GM03348 (cell line): ENCODE measurements at regions not wholly inside any gene's neighbourhood (a gene's known extent, or its start where the extent isn't known, plus 50 kb on each side); places are given as distances from the start of the nearest gene placed in this dataset.
A peak's percentile ranks its signal among the peaks of the same experiment; 100 is the strongest.

Experiments
- DNase-seq: peaks from one replicate; pipeline ENCODE4 v3.0.0; 2012; ENCODE audit warnings: low spot score

DNA sequence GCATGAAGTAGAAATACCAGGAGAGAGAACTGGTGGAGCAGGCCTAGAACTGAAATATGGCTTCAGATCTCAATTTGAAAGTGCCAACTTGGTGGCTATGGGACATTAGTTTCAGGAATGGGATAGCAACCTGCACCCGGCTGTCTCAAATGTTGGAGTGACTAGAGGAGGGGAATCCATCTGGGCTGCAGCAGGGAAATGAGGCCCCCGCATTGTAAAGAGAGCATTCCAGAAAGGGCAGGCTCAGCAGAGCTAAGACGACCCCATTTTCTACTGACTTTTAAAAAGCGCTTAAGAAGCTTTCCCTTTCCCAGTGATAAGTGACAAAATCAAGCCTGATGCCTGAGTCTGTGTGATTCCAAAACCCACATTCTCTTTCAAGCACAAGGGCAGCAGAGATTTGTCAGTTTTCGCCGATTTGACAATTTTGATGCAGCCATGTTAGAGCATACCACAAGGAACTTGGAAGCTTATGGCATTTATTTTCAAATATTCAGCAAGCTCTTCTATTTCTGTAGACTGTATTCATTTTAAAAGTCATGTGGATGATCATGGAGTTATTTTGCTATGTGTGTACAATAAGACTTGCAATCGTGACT is 119.8 kb upstream of the ARHGAP28 start:
- no peak for DNase-seq

DNA sequence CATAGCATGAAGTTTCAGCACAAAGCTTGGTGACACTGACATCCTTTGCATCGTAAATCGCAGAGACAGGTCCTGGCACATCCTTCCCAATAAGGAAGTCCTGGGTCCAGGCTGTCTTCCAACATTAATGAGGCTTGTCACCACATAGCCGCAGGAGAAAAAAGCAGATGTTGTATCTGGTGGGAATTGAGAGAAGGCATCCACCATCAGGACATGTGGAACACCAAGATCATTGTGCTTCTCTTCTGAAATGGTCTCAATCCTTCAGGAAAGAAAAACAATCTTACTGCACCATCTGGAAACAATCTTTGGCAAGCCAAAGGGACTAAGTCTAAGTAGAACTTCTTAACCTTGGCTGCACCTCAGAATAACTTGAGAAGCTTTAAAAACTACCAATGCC is 119.0 kb upstream of the ARHGAP28 start:
- no peak for DNase-seq

DNA sequence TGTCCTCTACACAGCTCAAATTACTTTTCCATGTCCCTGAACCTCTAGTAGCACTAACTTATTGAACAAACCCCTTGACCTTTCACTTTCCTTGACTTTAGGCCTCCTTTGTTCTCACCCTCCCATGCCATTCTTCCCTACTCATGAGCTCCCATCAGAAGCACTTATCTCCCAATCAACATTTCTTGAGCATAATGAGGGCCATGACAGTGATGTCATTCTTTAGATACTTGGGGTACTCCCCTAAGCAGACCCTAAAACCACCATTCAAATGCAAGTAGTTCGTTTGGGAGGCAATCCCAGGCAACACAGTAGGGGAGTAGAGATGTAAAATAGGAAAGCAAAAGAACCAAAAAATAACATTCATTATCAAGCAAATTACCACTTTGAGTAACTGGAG is 115.9 kb upstream of the ARHGAP28 start:
- DNase-seq = no peak

DNA sequence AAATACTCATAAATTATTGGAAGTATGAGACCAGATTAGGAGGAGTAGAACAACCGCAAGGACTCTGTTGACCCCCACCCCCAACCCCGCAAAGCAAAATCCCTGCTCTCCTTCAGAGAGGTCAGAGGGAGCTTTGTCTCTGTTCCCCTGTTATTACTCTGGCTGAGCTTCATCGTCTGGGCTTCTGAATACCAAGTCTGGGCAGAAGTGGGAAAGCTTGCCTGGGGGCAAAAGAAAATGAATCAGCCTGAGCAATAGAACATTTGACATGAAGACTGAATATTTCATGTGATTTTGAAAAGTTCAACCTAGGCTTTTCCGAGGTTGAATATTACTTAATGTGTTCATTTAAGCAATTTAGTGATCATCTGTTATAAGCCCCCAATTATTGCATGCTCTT is 114.6 kb upstream of the ARHGAP28 start:
- DNase-seq = no peak

DNA sequence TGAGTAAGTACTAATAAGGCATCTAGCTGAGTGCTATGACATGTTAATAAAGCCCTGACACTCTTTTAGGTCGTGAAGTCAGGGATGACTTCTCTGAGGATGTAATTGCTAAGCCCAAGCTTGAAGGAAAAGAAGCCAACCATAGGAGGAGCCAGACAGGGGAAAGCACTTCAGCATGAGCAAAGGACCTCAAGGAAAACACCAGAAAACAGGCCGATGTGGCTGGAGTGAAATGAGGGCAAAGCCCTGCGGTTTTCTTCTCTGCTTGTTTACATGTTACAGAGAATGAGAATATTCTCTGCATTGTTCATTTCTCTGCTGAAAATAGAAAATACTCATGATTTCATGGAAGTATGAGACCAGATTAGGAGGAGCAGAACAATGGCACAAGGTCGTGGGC is 112.5 kb upstream of the ARHGAP28 start:
- no peak for DNase-seq

DNA sequence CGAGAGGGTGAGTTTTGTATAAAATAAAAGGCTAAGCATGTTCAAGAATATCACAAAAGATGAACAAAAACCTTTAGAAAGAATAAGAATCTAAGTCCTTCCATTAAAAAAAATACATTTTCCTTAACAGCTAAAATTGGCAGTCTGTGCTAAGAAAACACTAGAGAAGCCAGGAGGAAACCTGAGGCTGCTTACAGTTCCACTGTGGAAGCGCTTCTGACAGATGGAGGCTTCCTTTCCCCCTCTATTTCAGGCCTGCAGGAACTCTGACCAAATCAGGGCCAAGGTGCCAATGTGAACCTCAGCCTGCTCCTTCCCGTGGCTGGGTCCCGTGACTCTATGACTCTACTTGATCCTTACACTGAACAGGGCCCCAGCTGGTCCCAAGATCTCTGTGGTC is 108.1 kb upstream of the ARHGAP28 start:
- no peak for DNase-seq

DNA sequence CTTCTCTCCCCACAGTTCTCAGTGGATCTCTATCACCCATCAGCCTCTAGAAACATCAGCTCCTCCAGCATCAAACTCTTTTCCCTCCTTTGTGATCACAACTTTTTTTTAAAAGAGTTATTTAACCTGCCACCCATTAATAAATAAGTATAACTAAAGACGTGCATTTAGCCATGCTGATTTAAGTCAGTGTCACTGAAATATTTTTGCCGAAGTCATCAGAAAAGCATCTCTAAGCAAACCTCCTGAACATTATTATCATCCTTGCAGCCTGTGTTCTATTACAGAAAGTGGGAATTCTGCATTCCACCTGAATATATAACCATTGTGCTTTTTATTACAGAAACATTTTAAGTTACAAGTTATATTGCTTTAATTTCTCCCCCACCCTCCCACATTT is 106.2 kb upstream of the ARHGAP28 start:
- DNase-seq = no peak

DNA sequence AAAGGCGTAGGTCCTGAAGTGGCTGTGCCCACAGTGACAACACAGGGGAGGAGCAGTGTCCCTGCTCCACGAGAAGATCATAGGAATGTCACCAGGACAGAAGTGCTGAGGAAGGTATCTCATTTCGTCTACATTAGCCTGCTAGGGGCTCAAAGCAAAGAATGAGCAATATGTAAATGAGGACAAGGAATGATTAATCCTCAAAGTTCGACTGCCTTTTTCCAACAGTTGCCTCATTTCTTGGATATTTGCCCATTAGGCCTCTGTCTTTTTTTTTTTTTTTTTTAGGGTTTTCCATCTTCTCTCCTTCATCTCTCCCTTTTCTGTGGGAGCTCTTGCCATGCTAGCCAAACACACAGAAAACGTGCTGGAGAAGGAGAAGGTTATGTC is 105.2 kb upstream of the ARHGAP28 start:
- DNase-seq = peak; percentile 62

DNA sequence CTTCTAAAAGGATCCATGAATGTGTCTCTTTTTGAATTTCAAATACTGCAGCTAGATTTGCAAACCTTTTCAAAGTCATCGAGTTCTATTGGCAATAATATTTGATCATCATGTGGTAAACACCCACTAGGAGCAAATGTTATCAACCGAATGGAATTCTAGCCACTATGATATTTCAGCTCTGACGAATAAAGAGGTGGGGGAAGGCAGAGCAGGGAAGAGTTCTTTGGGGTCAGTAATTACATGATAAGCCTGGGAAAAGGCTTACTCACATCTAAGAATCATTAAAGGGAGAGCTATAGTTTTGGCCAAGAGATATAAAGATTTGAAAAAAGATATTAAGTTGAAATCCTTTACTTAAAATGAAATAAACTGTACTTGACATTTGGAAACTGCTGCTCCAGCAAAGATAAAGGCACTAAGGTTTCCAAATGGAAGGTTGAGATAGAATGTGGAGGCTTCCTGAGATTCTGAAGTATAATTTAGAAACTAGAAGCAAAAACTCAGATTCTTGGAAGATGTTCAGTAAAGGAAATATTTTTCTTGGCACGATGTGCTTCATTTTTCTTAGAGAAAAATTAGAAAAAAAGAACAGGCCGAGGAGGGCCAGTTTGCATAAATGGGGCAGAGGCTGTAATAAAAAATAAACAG is 104.7 kb upstream of the ARHGAP28 start:
- peak; percentile 15 for DNase-seq

DNA sequence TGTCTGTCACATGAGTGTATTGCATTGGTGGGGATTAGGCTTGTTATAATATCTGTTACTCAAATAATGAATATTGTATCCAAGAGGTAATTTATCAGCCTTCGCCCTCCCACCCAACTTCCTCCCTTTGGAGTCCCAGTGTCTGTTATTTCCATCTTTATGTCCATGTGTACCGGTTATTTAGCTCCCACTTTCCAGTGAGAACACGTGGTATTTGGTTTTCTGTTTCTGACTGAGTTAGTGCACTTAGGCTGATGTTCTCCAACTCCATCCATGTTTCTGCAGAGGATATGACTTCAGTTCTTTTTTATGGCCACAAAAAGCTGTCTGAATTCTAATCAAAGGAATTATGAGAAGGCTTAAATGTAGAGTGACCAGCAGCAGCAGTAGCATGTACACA is 104.0 kb upstream of the ARHGAP28 start:
- DNase-seq = no peak

DNA sequence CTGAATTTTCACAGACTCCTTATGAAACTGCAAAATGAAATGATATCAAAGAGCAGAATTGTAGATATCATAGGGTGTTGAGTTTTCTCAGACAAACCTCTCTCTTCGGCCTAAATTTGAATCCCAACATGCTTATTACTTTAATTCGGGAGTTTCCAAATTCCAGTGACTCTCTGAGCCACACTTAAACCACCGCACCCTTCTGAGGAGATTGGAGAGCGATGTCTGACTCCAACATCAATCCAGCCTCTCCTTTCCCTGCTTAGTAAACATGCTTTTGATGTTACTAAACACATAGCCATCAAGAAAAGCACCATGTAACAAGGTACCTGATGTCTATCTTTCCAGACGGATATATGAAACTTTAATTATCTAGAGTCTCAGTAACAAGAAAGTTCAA is 103.1 kb upstream of the ARHGAP28 start:
- no peak for DNase-seq

DNA sequence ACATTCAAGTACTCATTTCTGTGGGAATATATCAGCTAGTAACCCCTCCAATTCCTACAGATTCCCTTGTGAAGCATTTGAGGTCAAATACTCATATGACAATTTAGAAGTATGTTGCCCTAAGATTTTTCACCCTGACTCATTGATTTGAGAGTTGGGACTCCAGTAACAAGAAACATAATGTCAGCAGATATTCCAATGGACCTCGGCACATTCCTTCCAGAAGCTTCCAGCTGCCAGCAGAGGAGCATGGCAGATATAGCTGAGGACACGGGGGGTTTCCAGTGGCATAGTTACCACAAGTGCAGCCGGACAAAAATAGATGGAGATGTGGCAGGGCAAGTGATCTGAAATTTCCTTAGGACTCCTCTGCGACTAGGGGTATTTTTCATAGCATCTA is 101.9 kb upstream of the ARHGAP28 start:
- DNase-seq = peak; percentile 9

DNA sequence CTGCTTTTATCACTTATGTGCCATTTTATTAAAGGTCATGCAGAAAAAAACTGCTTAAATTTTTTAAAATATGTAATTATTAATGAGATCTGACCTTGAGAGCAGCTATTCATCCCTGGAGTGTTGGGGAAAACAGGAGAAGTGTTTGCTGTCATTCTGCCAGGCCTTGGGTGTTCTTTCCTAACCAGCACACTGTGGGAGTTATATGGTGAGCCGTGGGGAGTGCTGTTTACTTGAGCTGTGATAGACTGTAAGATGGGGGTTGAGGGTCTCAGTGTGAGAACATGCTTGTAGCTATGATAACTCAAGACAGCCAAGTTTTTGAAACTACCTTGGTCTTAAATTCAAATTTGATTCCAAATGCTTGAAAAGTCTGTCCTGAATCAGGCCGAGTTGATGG is 101.3 kb upstream of the ARHGAP28 start:
- DNase-seq = no peak

DNA sequence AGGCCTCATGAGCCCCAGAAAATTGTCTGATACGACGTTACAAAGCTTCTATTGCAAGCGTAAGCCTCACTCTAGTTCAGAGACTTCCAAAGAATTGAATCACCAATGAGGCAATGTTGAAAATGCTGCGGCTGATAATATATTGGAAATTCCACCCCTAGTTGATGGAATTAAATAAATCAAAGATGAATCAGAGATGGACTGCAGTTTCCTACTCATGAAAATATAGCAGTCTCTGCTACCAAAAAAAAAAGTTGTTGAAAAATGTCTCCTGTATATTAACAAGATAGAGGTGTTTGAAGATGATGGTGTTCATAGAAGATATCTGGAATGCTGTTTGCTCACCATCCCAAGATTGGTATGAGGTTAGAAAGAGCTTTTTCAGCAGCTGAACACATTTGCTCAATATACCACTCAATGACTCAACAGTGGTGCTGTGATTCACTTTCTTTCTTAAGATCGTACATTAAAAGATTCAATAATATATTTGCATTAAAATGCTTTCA is 99.8 kb upstream of the ARHGAP28 start:
- peak; percentile 45 for DNase-seq

DNA sequence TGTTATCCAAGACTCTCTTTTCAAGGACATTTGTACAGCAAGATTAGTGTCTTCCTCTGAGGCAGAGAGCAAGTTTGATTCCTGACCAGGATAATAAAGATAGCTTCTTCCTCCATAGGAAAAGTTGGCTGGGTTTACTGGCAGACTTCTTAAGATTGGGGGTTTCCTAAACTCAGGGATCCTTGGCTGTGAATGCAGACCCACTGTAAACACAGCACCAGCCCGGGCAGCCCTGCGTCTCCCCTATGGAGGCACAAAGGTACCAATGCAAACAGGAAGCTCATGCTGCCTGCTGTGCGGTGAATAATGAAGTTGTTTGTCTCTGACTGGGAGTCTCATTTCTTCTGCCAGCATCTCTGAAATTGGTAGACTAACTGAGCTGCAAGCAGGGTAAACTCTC is 96.2 kb upstream of the ARHGAP28 start:
- no peak for DNase-seq

DNA sequence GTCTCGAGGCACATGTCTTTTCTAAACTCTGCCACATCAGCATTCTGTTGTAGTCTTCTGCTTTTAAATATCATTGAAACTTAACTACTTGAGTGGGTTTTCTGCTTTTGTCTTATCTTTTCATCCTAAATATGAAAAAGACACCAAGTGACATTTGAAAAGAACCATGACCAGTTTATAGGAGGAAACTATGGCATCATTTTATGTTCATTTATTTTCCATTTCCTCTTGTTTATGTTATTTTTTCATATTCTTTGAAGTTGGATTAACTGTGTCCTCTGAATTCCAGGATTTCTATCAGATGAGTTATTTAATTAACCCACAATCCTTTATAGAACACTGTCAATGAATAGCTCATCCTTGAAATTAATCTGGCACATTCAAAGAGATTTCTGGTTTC is 93.4 kb upstream of the ARHGAP28 start:
- no peak for DNase-seq

DNA sequence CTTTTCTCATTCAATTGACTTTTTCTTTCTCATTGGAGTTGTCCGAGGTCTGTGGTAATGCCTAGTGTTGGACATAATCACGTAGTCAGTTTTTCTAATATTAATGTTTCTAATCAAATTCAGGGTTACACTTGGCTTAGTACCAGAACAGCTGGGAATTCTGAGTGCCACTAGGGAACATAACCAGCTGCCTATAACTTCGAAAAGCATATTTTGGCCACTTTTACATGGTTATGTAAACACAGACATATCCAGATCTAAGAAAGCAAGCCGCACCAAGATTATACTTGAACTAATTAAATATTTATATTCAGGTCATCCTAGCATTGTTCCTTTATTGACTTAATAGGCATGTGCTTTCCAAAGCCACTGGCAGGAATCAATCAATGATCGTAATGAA is 91.1 kb upstream of the ARHGAP28 start:
- DNase-seq = no peak

DNA sequence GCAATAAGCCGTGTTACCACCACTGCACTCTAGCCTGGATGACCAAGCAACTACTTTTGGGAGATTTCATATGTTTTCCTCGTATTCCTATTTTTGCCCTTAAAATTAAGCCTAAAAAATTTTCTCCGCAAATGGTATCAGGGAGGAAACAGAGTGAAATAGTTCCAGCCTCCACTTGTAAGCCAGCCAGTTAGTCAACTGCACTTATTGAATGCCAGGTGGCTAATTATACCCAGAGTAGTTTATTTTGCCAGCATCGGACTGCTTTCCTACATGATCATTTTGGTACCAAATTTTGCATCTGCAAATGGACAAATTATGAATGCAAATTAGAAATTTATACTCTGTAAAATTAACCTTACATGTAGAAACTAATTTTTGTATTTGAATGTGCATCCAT is 90.2 kb upstream of the ARHGAP28 start:
- DNase-seq = no peak

DNA sequence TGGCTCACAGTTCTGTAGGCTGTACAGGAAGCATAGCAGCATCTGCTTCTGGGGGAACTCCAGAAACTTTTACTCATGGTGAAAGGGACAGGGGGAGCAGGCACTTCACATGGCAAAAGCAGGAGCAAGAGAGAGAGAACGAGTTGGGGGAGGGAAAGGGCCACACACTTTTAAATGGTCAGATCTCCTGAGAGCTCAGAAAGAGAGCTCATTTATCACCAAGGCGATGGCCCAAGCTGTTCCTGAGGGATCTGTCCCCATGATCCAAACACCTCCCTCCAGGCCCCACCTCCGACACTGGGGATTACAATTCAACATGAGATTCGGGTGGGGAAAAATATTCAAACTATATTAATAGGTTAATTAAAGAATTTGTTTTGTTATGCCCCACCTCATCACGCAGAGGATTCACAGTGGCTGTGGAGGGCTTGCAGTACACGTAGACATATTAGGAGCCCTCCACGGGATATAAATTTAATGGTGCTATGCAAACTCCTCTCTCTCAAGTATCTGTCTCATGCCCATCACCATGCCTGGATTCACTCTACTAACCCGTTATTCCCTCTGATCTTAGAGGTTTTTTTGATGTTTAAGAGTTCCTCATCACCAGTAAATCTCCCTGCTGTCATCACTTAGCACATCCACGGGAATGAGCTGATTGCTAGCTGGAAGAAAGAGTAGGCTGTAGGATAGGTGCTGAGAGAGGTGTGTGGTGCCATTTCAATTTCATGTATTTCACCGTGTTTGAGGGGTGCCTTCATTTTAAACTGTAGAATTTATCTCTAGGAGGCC is 84.5 kb upstream of the ARHGAP28 start:
- DNase-seq = no peak

DNA sequence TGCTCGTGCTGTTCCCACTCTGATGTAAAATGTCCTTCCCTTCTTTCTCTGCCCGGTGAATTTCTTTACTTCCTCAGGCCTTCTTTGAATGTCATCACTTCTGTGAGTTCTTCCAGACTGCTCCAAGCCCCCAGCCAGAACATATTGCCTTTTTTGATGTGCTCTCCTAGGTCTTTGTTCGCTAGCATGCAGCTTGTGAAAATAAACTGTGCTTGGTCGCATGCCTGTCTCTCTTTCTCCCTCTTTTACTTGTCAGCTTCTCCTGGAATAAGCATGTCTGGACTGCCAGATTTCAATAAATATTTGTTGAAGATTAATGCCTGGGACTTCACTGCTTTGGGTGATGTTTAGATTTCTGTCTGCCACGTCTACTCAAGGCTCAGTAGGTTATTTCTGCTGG is 82.7 kb upstream of the ARHGAP28 start:
- DNase-seq = no peak

DNA sequence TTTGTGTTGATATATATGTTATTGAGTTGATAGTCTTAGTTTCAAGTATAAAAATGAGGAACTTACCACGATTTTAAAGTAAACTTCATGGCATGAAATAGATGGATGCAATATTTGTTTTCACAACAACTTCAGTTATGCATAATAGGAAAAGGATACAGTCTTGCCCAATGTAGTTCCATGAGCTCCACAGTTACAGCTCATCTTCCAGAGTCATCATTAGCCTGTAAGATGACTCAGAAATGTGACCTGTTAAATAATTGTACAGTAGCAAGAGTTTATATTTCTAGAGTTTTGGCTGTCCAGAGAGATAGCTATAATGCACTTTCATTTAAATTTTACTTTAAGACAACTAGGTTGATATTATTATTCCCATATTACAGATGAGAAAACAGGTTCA is 80.9 kb upstream of the ARHGAP28 start:
- DNase-seq = no peak

DNA sequence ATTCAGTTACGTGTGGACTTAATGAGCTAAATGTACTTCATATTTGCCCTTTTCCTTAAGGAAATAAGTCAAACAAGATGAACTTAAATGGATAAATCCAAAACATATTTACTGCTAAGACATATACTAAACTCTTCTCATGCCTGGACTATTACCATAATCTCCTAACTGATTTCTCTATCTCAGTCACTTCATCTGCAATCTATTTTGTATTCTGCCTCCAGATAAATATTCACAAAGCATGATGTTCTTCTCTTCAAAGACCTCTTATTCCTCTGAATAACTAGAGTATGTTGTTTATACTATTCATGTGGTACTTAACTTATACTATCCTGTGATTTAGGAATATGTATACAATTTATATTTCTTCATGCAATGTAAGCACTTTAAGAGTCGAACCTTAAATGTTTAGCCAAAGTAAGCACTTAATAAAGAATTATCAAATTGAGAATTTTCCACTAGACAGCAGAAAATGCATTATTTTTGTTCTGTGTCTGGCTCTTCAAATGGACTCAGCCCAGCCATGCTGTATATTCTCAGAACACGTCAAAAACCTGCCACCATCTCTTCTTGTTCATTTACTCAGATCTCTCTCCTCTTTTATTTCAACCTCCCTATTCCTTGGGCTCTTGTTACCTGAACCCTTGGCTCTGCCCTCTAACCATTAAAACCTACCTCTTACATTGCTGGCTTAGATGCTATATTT is 79.9 kb upstream of the ARHGAP28 start:
- DNase-seq = no peak

DNA sequence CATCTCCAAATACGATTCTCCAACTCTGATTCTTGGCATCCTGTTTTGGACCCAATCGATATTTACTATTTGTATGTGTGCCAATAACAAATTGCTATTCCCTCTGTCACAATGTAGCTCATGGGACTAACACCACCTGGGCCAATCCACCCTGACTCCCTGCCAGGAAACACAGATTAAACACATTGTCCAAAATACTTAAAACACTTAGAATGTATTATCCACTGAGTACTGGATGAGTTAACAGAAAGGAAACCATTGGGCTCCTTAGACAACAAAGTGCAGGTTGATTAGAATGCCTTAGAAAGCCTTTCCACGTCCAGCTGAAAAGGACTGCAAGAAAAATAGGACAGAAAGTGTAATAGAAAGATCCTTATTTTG is 79.4 kb upstream of the ARHGAP28 start:
- DNase-seq = no peak
